GM10248 (cell line): ENCODE measurements at regions not wholly inside any gene's neighbourhood (a gene's known extent, or its start where the extent isn't known, plus 50 kb on each side); places are given as distances from the start of the nearest gene placed in this dataset.
"Not testable (repeated sequence)": the region's sequence is repeated elsewhere in the genome, so short reads cannot be mapped to it uniquely, and the experiment has no call there.

Experiments used
- CTCF ChIA-PET: fragments of 300-600 bp; sonication (Branson Sonifier 250); formaldehyde crosslinking; extraction: SDS; loops from one replicate; lab custom pipeline; 2021; ENCODE audit warnings: antibody characterized with exemption; lab: Yijun Ruan, JAX
- POLR2A ChIA-PET: fragments of 350-650 bp; sonication (Branson Sonifier 250); formaldehyde crosslinking; extraction: SDS; loops from one replicate; lab custom pipeline; 2020; ENCODE audit warnings: antibody characterized with exemption; lab: Yijun Ruan, JAX
- DNase-seq: peaks from one replicate; pipeline ENCODE4 v3.0.0; 2012; ENCODE audit errors: extremely low spot score
- CTCF ChIP-seq: IDR thresholded peaks from 2 replicates; pipeline ENCODE4 v1.5.1; 2012; ENCODE audit warnings: mild to moderate bottlenecking, low read depth; ENCODE audit errors: extremely low read depth, missing control alignments, control extremely low read depth

- DNase-seq, CTCF ChIA-PET, POLR2A ChIA-PET: not testable (repeated sequence)
These were observed 532.0 kb downstream of the GOLGA6L6 start for GRCh38 chr15:20009619-20010018.

- CTCF ChIA-PET, DNase-seq: not testable (repeated sequence)
These were observed 534.3 kb downstream of the GOLGA6L6 start for GRCh38 chr15:20007338-20007737.

DNA sequence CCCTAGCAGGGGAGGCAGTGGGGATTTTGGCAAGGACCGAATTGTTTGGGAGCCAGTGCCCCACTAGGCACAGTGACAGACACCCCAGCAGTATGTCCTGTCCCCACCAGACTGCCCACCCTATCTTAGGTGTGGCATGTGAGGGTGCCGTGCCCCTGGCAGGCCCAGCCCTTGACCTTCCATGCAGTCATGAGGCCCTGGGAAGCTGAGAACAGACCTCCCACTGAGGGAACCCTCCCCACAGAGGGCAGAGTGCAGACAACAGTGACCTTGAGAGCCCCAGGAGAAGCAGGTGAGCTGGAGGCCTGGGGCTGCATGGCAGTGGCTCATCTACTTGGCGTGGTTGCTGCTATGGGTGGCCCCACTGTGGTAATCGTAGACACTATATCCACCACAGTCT is 538.1 kb downstream of the GOLGA6L6 start:
- CTCF ChIA-PET, POLR2A ChIA-PET, DNase-seq: not testable (repeated sequence)

More at GRCh38 chr15:20007338-20007737, 534.3 kb downstream of the GOLGA6L6 start:
- POLR2A ChIA-PET: not testable (repeated sequence)

DNA sequence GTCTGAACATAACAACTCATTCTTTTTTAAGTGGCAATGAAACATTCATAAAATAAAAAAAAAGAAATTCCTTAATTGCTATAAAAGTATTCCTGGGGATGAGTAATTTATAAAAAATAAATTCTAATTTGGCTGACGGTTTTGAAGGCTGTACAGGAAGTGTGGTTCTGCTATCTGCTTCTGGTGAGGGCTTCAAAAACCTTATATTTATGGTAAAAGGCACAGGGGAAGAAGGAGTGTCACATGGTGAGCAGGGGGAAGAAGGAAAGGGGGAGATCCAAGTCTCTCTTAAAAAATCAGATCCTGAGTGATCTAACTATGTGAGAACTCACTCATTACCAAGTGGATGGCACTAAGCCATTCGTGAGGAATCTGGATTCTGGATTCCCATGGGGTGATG is 539.0 kb downstream of the GOLGA6L6 start:
- DNase-seq, POLR2A ChIA-PET, CTCF ChIA-PET: not testable (repeated sequence)

GRCh38 chr15:19996574-19997194 is 544.9 kb downstream of the GOLGA6L6 start:
- DNase-seq, POLR2A ChIA-PET, CTCF ChIA-PET: not testable (repeated sequence)

DNA sequence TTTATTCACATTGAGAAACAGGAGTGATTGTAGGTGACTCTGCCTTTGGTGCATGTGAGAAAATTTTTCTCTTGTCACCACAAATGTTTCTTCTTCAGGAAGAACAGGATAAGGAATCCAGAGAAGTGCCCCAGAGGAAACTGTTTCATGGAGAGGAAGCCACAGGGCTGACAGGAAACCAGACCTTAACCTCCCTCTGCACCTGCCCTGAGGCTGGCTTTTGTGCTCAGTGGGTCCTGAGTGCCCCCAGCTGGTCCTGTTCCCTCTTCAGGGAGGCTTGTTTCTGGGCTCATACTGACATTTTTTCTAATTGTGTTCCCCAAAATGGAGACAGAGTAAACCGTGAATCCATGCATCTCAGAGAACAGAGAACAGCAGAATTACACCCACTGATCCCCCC is 546.3 kb downstream of the GOLGA6L6 start:
- DNase-seq, CTCF ChIA-PET, POLR2A ChIA-PET: not testable (repeated sequence)

DNA sequence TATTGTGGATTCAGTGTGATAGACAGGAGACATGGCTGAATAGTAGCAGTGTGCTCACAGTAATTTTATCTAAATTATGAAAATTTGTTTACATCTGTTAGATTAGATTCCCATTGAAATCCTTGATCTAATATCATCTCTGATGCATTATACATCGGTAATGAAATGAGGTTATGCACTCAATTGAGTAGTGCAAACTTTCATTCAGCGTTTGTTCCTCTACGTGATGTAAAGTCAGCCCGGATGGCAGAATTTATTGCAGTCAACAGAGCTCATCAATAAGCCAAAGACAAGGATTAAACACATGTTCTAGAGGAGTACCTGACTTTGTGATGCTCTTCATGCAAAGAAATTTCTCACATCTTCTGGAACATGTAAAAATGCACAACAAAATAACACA is 549.2 kb downstream of the GOLGA6L6 start:
- DNase-seq: no peak
- CTCF ChIA-PET: no interaction called here
- POLR2A ChIA-PET: no interaction called here
- no peak for TF ChIP-seq CTCF

GRCh38 chr15:19988094-19988660 is 553.4 kb downstream of the GOLGA6L6 start:
- CTCF ChIA-PET: no interaction called here
- POLR2A ChIA-PET: no interaction called here
- no peak for TF ChIP-seq CTCF
- no peak for DNase-seq

- TF ChIP-seq CTCF: no peak
- DNase-seq: no peak
- CTCF ChIA-PET: no interaction called here
These were observed 554.1 kb downstream of the GOLGA6L6 start for GRCh38 chr15:19987389-19988048.

DNA sequence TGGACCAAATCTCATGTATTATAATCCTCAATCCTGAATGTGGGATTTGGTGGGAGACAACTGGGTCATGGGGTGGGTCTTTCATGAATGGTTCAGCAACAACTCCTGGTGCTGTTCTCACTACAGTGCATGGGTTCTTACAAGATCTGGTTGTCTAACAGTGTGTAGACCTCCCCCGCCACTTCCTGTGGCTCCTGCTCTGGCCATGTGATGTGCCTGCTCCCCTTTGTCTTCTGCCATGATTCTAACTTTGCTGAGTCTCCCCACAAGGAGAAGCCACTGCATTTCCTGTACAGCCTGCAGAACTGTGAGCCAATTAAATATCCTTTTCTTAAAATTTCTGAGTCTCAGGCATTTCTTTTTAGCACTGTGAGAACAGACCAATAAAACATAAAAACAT is 557.5 kb downstream of the GOLGA6L6 start:
- CTCF ChIA-PET: no interaction called here
- POLR2A ChIA-PET: no interaction called here
- no peak for TF ChIP-seq CTCF
- no peak for DNase-seq

More at GRCh38 chr15:19987389-19988048, 554.1 kb downstream of the GOLGA6L6 start:
- POLR2A ChIA-PET: no interaction called here
